ENCODE measurements at regions not wholly inside any gene's neighbourhood (a gene's known extent, or its start where the extent isn't known, plus 50 kb on each side); places are given as distances from the start of the nearest gene placed in this dataset.

DNA sequence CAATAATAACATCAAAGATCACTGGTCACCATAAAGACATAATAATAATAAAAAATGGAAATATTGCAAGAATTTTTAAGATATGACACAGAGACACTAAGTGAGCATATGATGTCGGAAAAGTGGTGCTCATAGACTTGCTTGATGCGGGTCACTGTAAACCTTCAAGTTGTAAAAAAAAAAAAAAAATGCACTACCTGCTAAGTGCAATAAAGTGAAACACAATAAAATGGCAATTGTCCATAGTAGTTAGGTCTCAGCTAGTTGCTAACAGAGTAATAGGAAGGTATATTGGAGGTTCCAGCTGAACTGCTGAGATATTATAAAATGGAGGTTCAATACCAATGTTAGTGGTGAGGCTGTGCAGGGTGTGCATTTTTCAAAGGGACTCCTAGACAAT, 146.6 kb upstream of the MRPS22 start:
- H3K4me3 ChIP-seq (replicated peaks in 1 of 4; ENCODE audit: control extremely low read depth in 1 of 4, insufficient read depth in 1 of 4, low read depth in 3 of 4, low read length in 4 of 4): no peak overlapping the region

GRCh38 chr3:139198186-139198585, 145.6 kb upstream of the MRPS22 start:
- Histone ChIP-seq H3K27ac (ENCODE audit: insufficient read depth, low read length) (no peak overlapping the region), H4K20me1 (ENCODE audit: control insufficient read depth, extremely low read depth, insufficient read depth, low read length) (no peaks in the 10 kb centered on the region)
- no peak for DNase-seq (ENCODE audit: low read depth in 2 of 2)

More for the DNA sequence above, 146.6 kb upstream of the MRPS22 start:
- H3K36me3 ChIP-seq (ENCODE audit: control insufficient read depth, insufficient read depth, low read length): no peaks in the 10 kb centered on the region
- no peaks in the 10 kb centered on the region for H3K79me2 ChIP-seq (ENCODE audit: control insufficient read depth, insufficient read depth, low read length)
- H4K20me1 ChIP-seq (ENCODE audit: control insufficient read depth, extremely low read depth, insufficient read depth, low read length): no peaks in the 10 kb centered on the region
- H3K9ac ChIP-seq (ENCODE audit: insufficient read depth, low read length): no peak overlapping the region
- no peak for DNase-seq (ENCODE audit: low read depth in 2 of 2)
- H3K9me3 ChIP-seq (ENCODE audit: control insufficient read depth, insufficient read depth, low read depth, low read length): no peaks in the 10 kb centered on the region
- TF ChIP-seq EZH2 (IDR thresholded peaks at IDR 0.05; ENCODE audit: low read length, missing control alignments): no peak
- TF ChIP-seq, protein P1, sequence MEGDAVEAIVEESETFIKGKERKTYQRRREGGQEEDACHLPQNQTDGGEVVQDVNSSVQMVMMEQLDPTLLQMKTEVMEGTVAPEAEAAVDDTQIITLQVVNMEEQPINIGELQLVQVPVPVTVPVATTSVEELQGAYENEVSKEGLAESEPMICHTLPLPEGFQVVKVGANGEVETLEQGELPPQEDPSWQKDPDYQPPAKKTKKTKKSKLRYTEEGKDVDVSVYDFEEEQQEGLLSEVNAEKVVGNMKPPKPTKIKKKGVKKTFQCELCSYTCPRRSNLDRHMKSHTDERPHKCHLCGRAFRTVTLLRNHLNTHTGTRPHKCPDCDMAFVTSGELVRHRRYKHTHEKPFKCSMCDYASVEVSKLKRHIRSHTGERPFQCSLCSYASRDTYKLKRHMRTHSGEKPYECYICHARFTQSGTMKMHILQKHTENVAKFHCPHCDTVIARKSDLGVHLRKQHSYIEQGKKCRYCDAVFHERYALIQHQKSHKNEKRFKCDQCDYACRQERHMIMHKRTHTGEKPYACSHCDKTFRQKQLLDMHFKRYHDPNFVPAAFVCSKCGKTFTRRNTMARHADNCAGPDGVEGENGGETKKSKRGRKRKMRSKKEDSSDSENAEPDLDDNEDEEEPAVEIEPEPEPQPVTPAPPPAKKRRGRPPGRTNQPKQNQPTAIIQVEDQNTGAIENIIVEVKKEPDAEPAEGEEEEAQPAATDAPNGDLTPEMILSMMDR (conservative IDR thresholded peaks at IDR 0.05 in 1 of 2, IDR thresholded peaks at IDR 0.05 in 1 of 2; ENCODE audit: low read depth in 1 of 2, low read length in 2 of 2): no peak
- no peak overlapping the region for H3K27ac ChIP-seq (ENCODE audit: insufficient read depth, low read length)
- H3K4me1 ChIP-seq (ENCODE audit: control insufficient read depth, extremely low read depth, insufficient read depth, low read length): no peaks in the 10 kb centered on the region
- H2AFZ ChIP-seq (ENCODE audit: low read length): no peak overlapping the region
- no peaks in the 10 kb centered on the region for H3K27me3 ChIP-seq (ENCODE audit: control insufficient read depth, insufficient read depth, low read length)
- no peak overlapping the region for H3K4me2 ChIP-seq (ENCODE audit: extremely low read depth, insufficient read depth, low read length)

DNA sequence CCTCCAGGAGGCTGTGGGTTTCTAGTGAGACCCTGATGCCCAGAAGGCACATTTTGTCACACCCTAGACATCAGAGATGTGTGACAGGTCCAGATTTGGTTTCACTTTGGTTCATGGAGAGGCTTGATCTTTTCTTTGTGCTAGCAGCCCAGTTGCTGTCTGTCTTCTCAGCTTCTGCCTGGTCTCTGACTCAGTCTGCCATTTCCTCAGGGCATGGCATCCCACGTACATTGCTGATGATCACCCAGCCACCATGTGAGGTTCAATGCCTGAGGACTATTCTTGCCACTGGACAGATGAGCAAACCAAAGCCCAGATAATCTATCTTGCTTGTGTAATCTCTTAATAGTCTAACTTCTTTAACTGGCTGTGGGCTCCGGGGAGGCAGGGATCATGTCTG, 144.9 kb upstream of the MRPS22 start:
- Histone ChIP-seq H3K27me3 (ENCODE audit: control insufficient read depth, insufficient read depth, low read length) (no peaks in the 10 kb centered on the region), H2AFZ (ENCODE audit: low read length) (no peak overlapping the region), H3K4me2 (ENCODE audit: extremely low read depth, insufficient read depth, low read length) (no peak overlapping the region), H3K27ac (ENCODE audit: insufficient read depth, low read length) (no peak overlapping the region), H3K9ac (ENCODE audit: insufficient read depth, low read length) (no peak overlapping the region), H3K79me2 (ENCODE audit: control insufficient read depth, insufficient read depth, low read length) (no peaks in the 10 kb centered on the region), H3K4me1 (ENCODE audit: control insufficient read depth, extremely low read depth, insufficient read depth, low read length) (no peaks in the 10 kb centered on the region), H3K9me3 (ENCODE audit: control insufficient read depth, insufficient read depth, low read depth, low read length) (no peaks in the 10 kb centered on the region), H3K4me3 (replicated peaks in 1 of 4; ENCODE audit: control extremely low read depth in 1 of 4, insufficient read depth in 1 of 4, low read depth in 3 of 4, low read length in 4 of 4) (no peak overlapping the region), H3K36me3 (ENCODE audit: control insufficient read depth, insufficient read depth, low read length) (no peaks in the 10 kb centered on the region), H4K20me1 (ENCODE audit: control insufficient read depth, extremely low read depth, insufficient read depth, low read length) (no peaks in the 10 kb centered on the region)
- no peak for TF ChIP-seq EZH2 (IDR thresholded peaks at IDR 0.05; ENCODE audit: low read length, missing control alignments)
- TF ChIP-seq, protein P1 (conservative IDR thresholded peaks at IDR 0.05 in 1 of 2, IDR thresholded peaks at IDR 0.05 in 1 of 2; ENCODE audit: low read depth in 1 of 2, low read length in 2 of 2): no peak
- DNase-seq (ENCODE audit: low read depth in 2 of 2): no peak

More at GRCh38 chr3:139198186-139198585, 145.6 kb upstream of the MRPS22 start:
- Histone ChIP-seq H3K4me2 (ENCODE audit: extremely low read depth, insufficient read depth, low read length) (no peak overlapping the region), H2AFZ (ENCODE audit: low read length) (no peak overlapping the region), H3K36me3 (ENCODE audit: control insufficient read depth, insufficient read depth, low read length) (no peaks in the 10 kb centered on the region), H3K9me3 (ENCODE audit: control insufficient read depth, insufficient read depth, low read depth, low read length) (no peaks in the 10 kb centered on the region), H3K79me2 (ENCODE audit: control insufficient read depth, insufficient read depth, low read length) (no peaks in the 10 kb centered on the region), H3K4me1 (ENCODE audit: control insufficient read depth, extremely low read depth, insufficient read depth, low read length) (no peaks in the 10 kb centered on the region), H3K9ac (ENCODE audit: insufficient read depth, low read length) (no peak overlapping the region), H3K4me3 (replicated peaks in 1 of 4; ENCODE audit: control extremely low read depth in 1 of 4, insufficient read depth in 1 of 4, low read depth in 3 of 4, low read length in 4 of 4) (no peak overlapping the region), H3K27me3 (ENCODE audit: control insufficient read depth, insufficient read depth, low read length) (no peaks in the 10 kb centered on the region)
- TF ChIP-seq, protein P1 (conservative IDR thresholded peaks at IDR 0.05 in 1 of 2, IDR thresholded peaks at IDR 0.05 in 1 of 2; ENCODE audit: low read depth in 1 of 2, low read length in 2 of 2): no peak
- no peak for TF ChIP-seq EZH2 (IDR thresholded peaks at IDR 0.05; ENCODE audit: low read length, missing control alignments)

All from fibroblast of lung (primary cell).